ENCODE measurements at regions not wholly inside any gene's neighbourhood (a gene's known extent, or its start where the extent isn't known, plus 50 kb on each side); places are given as distances from the start of the nearest gene placed in this dataset.

DNA sequence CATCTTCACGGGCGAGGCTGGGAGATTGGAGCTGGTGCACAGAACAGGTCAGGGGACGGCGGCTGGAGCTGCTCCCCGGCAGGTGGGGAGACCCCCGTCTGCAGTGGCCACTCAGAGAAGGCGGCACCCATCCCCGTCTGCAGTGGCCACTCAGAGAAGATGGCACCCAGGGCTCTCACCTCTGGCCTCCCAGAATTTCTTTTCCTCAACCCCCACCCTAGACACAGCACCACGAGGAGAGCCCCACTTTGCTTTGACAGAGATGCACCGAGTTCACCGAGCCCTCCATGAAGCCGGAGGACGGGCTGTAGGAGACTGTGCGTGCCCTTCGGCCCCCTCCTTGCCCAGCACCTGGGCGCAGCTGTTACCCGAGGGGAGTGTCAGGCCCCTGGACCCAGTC is 201.6 kb upstream of the SALL3 start:
- TF ChIP-seq, protein P1, sequence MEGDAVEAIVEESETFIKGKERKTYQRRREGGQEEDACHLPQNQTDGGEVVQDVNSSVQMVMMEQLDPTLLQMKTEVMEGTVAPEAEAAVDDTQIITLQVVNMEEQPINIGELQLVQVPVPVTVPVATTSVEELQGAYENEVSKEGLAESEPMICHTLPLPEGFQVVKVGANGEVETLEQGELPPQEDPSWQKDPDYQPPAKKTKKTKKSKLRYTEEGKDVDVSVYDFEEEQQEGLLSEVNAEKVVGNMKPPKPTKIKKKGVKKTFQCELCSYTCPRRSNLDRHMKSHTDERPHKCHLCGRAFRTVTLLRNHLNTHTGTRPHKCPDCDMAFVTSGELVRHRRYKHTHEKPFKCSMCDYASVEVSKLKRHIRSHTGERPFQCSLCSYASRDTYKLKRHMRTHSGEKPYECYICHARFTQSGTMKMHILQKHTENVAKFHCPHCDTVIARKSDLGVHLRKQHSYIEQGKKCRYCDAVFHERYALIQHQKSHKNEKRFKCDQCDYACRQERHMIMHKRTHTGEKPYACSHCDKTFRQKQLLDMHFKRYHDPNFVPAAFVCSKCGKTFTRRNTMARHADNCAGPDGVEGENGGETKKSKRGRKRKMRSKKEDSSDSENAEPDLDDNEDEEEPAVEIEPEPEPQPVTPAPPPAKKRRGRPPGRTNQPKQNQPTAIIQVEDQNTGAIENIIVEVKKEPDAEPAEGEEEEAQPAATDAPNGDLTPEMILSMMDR (IDR thresholded peaks at IDR 0.05; ENCODE audit: borderline replicate concordance, insufficient read depth, low read depth, low read length) = no peak
- no peak overlapping the region for H3K4me3 ChIP-seq (ENCODE audit: low read depth, low read length)

DNA sequence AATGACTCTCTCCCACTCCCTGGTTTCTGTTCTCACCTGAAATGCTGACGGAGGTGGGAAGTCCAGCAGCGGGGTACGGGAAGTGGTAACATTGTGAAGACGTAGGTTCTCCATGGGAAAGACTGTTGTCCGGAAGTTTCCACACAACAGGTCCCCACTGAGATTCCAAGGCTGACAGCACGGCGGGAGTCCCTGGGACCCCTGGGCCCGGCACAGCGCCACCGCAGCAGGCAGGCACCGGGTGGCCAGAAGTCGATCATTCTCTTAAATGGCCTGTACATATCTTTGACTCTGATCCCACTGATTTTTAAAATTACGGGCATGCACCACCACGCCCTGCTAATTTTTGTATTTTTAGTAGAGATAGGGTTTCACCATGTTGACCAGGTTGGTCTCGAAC is 201.0 kb upstream of the SALL3 start:
- TF ChIP-seq, protein P1 (IDR thresholded peaks at IDR 0.05; ENCODE audit: borderline replicate concordance, insufficient read depth, low read depth, low read length) = no peak

DNA sequence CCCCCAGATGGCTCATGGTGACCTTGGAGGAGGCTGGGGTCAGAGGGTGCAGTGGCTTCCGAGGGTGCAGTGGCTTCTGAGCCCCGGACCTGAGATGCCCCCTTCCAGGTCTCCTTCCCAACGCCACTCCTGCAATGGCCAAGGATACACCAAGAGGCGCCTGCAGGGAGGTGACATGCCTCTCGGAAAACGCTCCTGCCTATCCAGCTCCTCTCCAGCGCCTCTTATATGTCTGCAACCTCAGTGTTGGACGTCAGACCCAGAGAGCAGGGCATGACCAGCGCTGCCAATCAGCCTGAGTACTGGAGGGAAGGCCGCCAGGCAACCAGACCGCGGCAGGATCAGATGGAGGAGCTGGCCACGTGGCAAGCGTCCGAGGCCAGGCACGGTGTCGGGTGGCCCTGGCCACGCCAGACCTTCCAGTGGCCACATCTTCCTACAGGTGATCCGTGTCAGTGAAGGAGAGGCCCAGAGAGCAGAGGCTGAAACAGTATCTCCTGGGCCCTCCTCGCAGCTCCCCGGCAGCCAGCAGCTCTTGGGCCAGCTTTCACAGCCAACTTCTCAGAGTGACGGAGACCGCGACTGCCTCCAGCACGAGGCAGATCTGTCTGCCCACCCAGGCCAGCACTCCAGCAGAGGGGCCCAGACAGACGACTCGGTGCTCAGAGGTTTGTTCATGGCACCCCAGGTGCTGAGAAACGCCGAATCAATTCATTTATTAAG is 199.5 kb upstream of the SALL3 start:
- TF ChIP-seq, protein P1 (IDR thresholded peaks at IDR 0.05; ENCODE audit: borderline replicate concordance, insufficient read depth, low read depth, low read length) = no peak
- no peak overlapping the region for H3K4me3 ChIP-seq (ENCODE audit: low read depth, low read length)

More for the DNA sequence above, 201.0 kb upstream of the SALL3 start:
- no peak overlapping the region for H3K4me3 ChIP-seq (ENCODE audit: low read depth, low read length)

DNA sequence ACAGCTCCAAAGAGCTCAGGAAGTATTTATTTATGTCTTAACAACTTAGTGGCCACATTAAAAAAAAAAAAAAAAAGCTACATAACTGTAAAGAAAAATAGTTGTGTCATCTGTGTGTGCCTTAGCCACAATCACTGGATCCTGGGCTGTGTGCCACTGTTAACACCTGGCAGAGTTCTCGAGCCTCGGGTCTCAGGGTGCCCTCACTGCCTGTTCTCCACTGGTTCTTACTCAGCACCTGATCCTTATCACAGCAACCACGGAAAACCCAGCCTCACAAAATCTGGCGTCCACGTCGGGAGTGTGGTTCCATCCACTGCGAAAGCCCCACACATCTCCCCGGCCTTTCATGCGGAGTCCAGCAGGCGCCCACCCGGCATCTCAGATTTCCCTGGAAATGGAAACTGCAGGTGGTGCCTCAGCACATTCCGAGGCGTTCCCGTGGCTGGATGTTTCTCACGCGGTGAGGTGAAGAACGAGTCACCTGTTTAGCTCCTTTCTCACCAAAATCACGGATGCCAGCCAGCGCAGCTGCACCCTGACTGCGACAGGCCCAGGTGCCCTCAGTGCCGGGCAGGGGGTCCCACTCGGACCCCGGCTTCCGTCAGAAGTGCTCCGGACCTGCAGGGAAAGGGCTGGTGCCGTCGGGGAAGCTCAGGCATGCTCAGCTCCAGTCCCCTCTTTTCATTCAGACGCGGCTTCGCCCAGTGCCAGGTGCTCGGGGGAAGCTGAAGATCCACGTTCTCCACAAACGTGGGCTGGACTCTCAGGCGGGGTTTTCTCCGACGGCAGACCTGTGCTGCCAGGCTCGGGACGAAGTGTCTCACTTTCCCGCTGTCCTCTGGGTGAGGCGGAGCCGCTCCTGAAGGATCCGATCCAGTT is 198.7 kb upstream of the SALL3 start:
- no peak overlapping the region for H3K4me3 ChIP-seq (ENCODE audit: low read depth, low read length)
- TF ChIP-seq, protein P1 (IDR thresholded peaks at IDR 0.05; ENCODE audit: borderline replicate concordance, insufficient read depth, low read depth, low read length) = no peak

DNA sequence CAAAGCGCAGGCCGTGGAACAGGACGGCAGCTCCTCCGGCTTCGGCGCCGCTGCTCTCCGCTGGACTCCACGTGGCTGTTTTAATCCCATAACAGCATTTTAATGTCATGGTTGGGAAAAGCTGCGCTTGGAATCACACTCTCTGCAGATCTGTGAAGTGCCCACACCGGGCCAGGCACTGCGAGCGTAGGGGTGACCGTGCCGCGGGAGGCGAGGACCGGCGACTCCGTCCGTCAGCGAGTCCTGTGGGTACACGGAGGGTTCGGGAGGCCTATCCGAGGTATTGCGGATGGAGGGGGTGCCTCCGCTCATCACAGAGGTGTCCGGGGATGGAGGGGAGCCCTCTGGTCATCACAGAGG is 198.0 kb upstream of the SALL3 start:
- no peak overlapping the region for H3K4me3 ChIP-seq (ENCODE audit: low read depth, low read length)
- TF ChIP-seq, protein P1 (IDR thresholded peaks at IDR 0.05; ENCODE audit: borderline replicate concordance, insufficient read depth, low read depth, low read length) = no peak

DNA sequence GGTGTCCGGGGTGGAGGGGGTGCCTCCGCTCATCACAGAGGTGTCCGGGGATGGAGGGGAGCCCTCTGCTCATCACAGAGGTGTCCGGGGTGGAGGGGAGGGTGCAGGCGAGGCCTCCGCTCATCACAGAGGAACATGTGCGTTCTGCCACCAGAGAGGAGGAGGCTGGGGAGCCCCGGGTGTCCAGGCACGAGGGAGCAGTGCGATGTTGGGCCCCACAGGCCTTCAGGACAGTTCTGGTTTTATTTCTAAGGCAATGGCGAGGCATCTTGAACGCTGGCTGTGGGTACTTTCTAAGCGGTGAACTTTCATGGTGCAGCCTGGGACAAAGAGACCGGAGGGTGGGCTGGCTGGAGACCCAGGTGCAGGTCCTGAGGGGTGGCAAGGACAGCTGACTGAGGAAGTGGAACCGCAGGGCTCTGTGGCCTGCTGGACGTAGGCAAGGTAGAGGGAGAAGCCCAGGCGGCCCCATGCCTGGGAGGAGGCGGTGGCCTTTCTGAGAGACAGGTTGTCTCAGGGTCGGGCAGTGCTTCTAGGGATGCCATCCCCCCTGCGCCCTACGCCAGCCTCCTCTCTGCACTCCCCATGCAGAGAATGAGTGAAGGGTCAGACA is 196.6 kb upstream of the SALL3 start:
- H3K4me3 ChIP-seq (ENCODE audit: low read depth, low read length) = no peak overlapping the region
- TF ChIP-seq, protein P1 (IDR thresholded peaks at IDR 0.05; ENCODE audit: borderline replicate concordance, insufficient read depth, low read depth, low read length) = no peak
